GM18858 (cell line): ENCODE measurements at regions not wholly inside any gene's neighbourhood (a gene's known extent, or its start where the extent isn't known, plus 50 kb on each side); places are given as distances from the start of the nearest gene placed in this dataset.

Experiments
- ATAC-seq: cut with Tn5 transposase; IDR thresholded peaks from one replicate; pipeline ENCODE4 v1.9.1; 2021; ENCODE audit not compliant: unreplicated experiment

DNA sequence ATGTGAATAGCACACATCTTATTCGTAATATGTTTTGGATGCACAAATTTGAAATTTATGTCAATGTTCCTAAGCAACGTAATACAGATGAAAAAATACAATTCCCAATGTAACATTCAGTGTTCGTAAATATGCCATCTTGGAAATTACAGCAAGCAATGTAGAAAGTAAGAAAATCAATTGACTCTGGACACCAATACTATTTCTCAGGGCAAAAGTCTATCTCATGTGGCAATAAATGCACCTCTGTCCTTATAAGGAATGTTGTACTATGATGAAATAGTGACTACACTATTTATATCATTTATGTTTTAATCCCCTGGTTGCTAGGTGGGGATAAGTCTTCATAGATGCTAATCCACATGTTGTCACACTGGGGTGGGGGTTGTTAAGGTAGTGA lies 251.2 kb downstream of the GXYLT1 start:
- no peak for ATAC-seq

- no peak for ATAC-seq
Measured at GRCh38 chr12:41892302-41892701, 252.4 kb downstream of the GXYLT1 start.

DNA sequence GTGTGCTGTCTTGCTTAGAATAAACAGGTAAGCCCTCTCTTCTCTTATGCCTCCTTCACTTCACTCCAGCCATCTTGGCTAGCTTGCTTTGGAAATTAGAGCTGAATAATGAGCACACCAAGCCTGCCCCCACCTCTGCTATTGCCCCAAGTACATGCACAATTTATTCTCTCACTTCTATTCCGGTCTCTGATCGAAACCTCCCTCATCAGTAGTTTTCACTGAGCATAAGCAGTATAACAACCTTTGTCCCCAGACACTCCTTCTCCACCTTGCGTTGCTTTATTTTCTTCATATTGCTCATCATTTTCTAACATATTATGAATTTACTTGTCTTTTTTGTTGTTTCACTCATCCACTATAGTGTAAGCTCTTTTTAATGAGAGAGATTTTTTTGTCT lies 253.4 kb downstream of the GXYLT1 start:
- no peak for ATAC-seq

- no peak for ATAC-seq
Measured at GRCh38 chr12:41888285-41888684, 256.4 kb downstream of the GXYLT1 start.

DNA sequence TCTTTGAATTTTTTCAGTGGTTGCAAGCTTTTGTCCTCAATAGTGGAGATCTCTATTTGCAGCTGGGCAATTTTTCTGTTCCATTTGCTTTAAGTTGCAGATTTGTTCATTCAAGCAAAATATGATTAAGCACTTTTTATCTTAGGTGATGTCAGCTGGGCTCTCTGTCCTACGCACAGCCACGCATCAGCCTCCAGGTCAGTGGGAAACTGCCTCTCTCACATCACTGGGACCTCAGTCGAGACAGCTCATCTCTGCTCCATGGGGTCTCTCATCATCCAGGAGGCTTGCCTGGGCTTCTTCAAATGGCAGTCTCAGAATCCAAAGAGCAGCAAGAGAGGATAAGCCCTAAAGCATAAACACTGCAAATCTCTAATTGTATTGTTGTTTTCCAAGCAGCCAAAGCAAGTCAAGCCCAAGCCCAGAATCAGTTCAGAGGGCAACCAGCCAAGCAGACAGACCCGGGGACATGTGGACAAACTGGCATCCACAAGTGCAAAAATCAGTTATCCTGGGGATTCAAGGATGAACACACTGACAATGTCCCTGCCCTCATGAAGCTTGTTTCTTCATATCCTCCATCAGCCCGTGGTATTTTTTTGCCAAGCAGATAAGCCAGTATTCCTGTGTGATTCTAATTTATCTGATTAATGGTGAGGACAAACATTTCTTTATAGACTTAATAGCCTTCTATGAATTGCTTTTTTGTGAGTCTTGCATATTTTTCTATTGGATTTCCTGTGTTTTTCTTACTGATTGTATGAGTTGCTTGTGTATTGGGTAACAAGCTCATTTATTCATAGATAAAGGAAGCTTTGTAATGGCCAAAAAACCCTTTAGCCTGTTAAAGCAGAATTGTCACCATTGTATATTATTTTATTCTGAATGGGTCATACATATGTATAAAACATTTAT lies 262.5 kb downstream of the GXYLT1 start:
- no peak for ATAC-seq

GRCh38 chr12:41869432-41869831 lies 275.2 kb downstream of the GXYLT1 start:
- ATAC-seq, result no peak

- ATAC-seq, result no peak
Measured at GRCh38 chr12:41866878-41867430, 277.7 kb downstream of the GXYLT1 start.

- no peak for ATAC-seq
Measured at GRCh38 chr12:41856228-41856627, 288.4 kb downstream of the GXYLT1 start.

- no peak for ATAC-seq
Measured at GRCh38 chr12:41850046-41850445, 294.6 kb downstream of the GXYLT1 start.

- ATAC-seq, result no peak
Measured at GRCh38 chr12:41846718-41847117, 298.0 kb downstream of the GXYLT1 start.

GRCh38 chr12:41836416-41836815 lies 308.3 kb downstream of the GXYLT1 start:
- no peak for ATAC-seq

DNA sequence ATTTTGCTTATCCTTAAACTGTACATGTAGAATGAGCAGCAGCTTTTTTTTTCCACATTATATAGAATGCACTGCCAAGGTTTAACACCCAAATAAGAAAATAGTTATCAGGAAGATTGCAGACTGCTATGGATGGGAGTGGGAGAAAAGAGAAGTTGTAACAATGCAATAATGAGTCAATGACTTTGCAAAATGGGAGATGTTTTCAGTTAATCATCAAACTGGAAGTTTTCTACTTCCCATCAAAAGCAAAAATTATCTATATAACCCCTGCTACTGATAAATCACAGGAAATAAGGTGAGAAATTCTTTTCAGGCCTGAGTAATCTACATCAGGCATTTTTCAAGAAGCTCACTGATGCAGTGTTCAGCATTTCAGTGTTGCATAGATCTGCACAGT lies 309.1 kb downstream of the GXYLT1 start:
- no peak for ATAC-seq

DNA sequence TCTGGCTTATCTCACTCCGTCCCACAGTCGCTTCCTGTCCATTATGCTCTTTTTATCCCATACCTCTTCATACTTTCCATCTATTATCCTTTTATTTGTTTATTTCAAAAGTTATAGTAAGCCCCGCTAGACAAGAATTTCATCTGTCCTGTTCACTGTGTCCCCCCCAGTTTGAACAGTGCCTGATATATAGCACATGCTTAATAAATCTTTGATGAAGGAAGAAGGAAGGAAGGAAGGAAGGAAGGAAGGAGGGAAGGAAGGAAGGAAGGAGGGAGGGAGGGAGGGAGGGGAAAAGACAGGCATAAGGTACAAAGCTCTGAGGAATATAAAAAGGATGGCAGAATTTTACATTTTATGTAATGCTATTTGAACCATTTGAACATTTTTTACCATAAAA lies 324.7 kb downstream of the GXYLT1 start:
- no peak for ATAC-seq

DNA sequence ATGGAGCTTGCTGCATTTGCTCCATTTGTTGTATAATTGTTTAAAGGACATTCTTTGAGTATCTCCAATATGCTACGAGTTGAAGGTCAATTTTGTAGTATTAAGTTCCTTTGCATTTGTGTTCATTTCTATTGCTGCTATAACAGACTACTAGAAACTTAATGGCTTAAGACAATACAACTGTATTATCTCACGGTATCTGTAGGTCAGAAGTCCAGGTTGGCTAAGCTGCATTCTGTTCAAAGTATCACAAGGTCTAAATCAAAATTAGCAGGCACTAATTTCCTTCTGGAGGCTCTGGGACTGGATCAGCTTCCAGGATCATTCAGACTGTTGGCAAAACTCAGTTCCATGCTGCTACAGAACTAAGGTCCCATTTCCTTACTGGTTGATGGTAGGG lies 340.6 kb downstream of the GXYLT1 start:
- ATAC-seq, result no peak

DNA sequence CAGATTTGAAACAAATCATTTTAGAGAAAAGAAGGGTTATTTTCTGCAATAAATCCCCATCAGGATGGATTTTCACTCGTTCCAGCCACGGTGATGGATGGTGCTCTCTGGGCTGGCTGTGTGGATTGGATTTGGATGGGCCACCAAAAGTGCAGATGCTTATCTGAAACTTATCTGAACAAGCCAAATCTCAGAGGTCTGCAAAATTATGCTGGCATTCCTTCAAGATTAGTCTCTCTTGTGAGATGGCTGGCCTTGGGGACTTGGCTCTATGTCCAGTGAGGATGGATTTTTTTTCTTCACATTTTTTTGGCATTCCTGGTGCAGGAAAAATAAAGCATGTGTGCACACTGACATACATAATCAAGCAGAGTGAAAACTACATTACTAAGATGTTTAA lies 341.9 kb downstream of the GXYLT1 start:
- no peak for ATAC-seq

DNA sequence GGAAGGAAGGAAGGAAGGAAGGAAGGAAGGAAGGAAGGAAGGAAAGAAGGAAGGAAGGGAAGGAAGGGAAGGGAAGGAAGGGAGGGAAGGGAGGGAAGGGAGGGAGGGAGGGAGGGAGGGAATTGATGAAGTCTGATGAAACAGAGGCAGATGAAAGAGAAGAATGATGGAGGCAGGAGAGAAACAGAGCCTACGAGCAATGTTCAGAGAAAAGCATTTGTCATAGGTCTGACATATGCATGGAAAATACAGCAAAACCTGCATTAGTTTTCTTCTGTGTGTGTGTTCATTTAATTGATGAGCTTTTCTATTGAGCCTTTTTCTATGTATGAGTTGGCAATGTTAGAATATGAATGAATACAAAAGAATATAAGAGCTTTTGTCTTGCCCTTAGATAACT lies 343.4 kb downstream of the GXYLT1 start:
- ATAC-seq, result no peak

GRCh38 chr12:41799671-41800070 lies 345.0 kb downstream of the GXYLT1 start:
- ATAC-seq, result no peak

DNA sequence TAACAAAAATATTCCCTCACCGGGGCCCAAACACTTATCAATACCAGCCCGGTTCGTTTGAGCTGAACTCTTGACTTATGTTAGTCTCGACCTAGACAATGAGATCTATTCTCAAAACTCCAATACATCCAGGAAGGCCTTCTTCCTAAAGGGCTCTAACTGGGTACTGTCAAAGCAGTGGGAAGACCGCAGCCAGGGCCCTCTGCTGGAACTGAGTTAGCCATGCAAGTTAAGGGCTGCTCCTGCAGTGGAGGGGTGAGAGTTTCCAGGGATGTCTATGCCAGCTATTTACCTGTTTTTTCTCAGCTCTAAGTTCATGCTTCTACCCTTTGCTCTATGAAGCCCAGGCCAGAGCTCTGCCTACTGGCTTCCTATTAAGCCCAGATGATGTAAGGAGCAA lies 348.8 kb downstream of the GXYLT1 start:
- ATAC-seq, result no peak

- no peak for ATAC-seq
Measured at GRCh38 chr12:41795051-41795600, 349.5 kb downstream of the GXYLT1 start.

- no peak for ATAC-seq
Measured at GRCh38 chr12:41794336-41794735, 350.3 kb downstream of the GXYLT1 start.

DNA sequence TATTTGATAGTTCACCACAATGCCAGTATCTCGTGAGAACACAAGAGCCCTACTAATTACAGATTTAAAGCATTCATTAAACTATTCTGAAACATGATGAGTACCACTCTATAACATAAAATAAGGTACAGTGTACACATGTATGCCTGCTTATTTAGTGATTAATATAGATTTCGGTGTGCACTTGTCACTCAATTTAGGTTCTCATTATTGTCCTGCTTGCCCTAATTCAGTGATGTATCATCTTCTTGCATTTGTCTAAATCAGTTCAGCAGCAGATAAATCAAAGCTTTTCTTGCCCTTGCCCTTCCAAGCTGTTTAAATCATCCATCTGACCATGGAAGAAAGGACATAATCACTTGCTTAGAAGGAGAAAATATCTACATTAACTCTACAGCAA lies 359.7 kb downstream of the GXYLT1 start:
- no peak for ATAC-seq

DNA sequence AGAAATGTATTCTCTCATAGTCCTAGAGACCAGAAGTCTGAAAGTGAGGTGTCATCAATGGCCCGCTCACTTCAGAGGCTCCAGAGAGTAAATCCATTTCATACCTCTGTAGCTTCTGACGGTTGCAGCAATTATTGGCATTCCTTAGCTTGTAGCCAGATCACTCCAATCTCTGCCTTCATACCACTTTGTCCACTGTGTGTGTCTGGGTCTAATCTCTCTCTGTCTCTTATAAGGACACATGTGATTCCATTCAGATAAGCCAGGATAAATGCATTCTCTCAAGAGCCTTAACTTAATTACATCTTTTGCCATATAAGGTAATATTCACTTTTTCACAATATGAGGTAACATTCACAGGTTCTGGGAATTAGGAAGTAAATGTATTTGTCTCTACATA lies 365.7 kb downstream of the GXYLT1 start:
- no peak for ATAC-seq
